ENCODE measurements at regions not wholly inside any gene's neighbourhood (a gene's known extent, or its start where the extent isn't known, plus 50 kb on each side); places are given as distances from the start of the nearest gene placed in this dataset.
"Not testable (repeated sequence)": the region's sequence is repeated elsewhere in the genome, so short reads cannot be mapped to it uniquely, and the experiment has no call there.

- DNase-seq (ENCODE audit: low spot score), result no peak
Observed at GRCh38 chr2:185507719-185508118, 230.9 kb upstream of the FSIP2 start.

GRCh38 chr2:185510060-185510459 lies 228.5 kb upstream of the FSIP2 start:
- no peak for DNase-seq (ENCODE audit: low spot score)

- no peak for DNase-seq (ENCODE audit: low spot score)
Observed at GRCh38 chr2:185511925-185512324, 226.7 kb upstream of the FSIP2 start.

GRCh38 chr2:185522472-185522871 lies 216.1 kb upstream of the FSIP2 start:
- DNase-seq (ENCODE audit: low spot score), result no peak

- DNase-seq (ENCODE audit: low spot score), result not testable (repeated sequence)
Observed at GRCh38 chr2:185524242-185524641, 214.4 kb upstream of the FSIP2 start.

GRCh38 chr2:185526161-185526560 lies 212.4 kb upstream of the FSIP2 start:
- DNase-seq (ENCODE audit: low spot score), result no peak

GRCh38 chr2:185531721-185532120 lies 206.9 kb upstream of the FSIP2 start:
- DNase-seq (ENCODE audit: low spot score), result no peak

GRCh38 chr2:185537689-185538088 lies 200.9 kb upstream of the FSIP2 start:
- DNase-seq (ENCODE audit: low spot score), result no peak

GRCh38 chr2:185567196-185567595 lies 171.4 kb upstream of the FSIP2 start:
- no peak for DNase-seq (ENCODE audit: low spot score)

- no peak for DNase-seq (ENCODE audit: low spot score)
Observed at GRCh38 chr2:185567940-185568339, 170.7 kb upstream of the FSIP2 start.

- DNase-seq (ENCODE audit: low spot score), result no peak
Observed at GRCh38 chr2:185578322-185578721, 160.3 kb upstream of the FSIP2 start.

- peak; percentile 85 for DNase-seq (ENCODE audit: low spot score)
Observed at GRCh38 chr2:185583058-185583816, 155.4 kb upstream of the FSIP2 start.

- DNase-seq (ENCODE audit: low spot score), result not testable (repeated sequence)
Observed at GRCh38 chr2:185585165-185585564, 153.4 kb upstream of the FSIP2 start.

GRCh38 chr2:185591276-185591675 lies 147.3 kb upstream of the FSIP2 start:
- DNase-seq (ENCODE audit: low spot score), result not testable (repeated sequence)

GRCh38 chr2:185607945-185608344 lies 130.7 kb upstream of the FSIP2 start:
- DNase-seq (ENCODE audit: low spot score), result no peak

- peak; percentile 85 for DNase-seq (ENCODE audit: low spot score)
Observed at GRCh38 chr2:185608799-185609198, 129.8 kb upstream of the FSIP2 start.

- no peak for DNase-seq (ENCODE audit: low spot score)
Observed at GRCh38 chr2:185610301-185610700, 128.3 kb upstream of the FSIP2 start.

- DNase-seq (ENCODE audit: low spot score), result no peak
Observed at GRCh38 chr2:185618625-185619024, 120.0 kb upstream of the FSIP2 start.

GRCh38 chr2:185625604-185626003 lies 113.0 kb upstream of the FSIP2 start:
- no peak for DNase-seq (ENCODE audit: low spot score)

GRCh38 chr2:185628985-185629384 lies 109.6 kb upstream of the FSIP2 start:
- no peak for DNase-seq (ENCODE audit: low spot score)

- DNase-seq (ENCODE audit: low spot score), result no peak
Observed at GRCh38 chr2:185633621-185634020, 105.0 kb upstream of the FSIP2 start.

- no peak for DNase-seq (ENCODE audit: low spot score)
Observed at GRCh38 chr2:185638771-185639170, 99.8 kb upstream of the FSIP2 start.

- DNase-seq (ENCODE audit: low spot score), result no peak
Observed at GRCh38 chr2:185640588-185640987, 98.0 kb upstream of the FSIP2 start.

GRCh38 chr2:185643434-185643833 lies 95.2 kb upstream of the FSIP2 start:
- no peak for DNase-seq (ENCODE audit: low spot score)
